H1 (cell line): ENCODE measurements at regions not wholly inside any gene's neighbourhood (a gene's known extent, or its start where the extent isn't known, plus 50 kb on each side); places are given as distances from the start of the nearest gene placed in this dataset.

ENCODE experiments used
- CTCF ChIA-PET: fragments of 300-600 bp; sonication (Branson Sonifier 250); formaldehyde crosslinking; loops from one replicate; lab custom pipeline; 2021; ENCODE audit not compliant: partially characterized antibody; lab: Charles Lee
- POLR2A ChIA-PET: fragments of 300-600 bp; sonication (Branson Sonifier 250); formaldehyde crosslinking; loops from one replicate; lab custom pipeline; 2021; ENCODE audit warnings: inconsistent platforms; ENCODE audit not compliant: partially characterized antibody; lab: Charles Lee
- DNase-seq, 2 experiments: peaks; one replicate each; pipeline versions ENCODE4 v3.0.0 to v3.0.0-alpha.2; 2010 to 2022; ENCODE audit warnings: low spot score in 2 of 2, low read depth in 1 of 2, mixed read lengths in 1 of 2
- FAIRE-seq: peaks from 2 replicates; lab custom pipeline; 2011; peaks lifted over from hg19 to GRCh38; lab: Jason Lieb, UNC
- H2AFZ ChIP-seq: 2 replicates; pipeline ENCODE4 v1.8.1; 2012; ENCODE audit warnings: low read length, inconsistent platforms
- H2AK5ac ChIP-seq: 2 replicates; pipeline ENCODE4 v1.6.1; 2013; ENCODE audit warnings: low read depth, low read length
- H2BK120ac ChIP-seq: replicated peaks from 2 replicates; pipeline ENCODE3; 2013; ENCODE audit warnings: low read depth, low read length, inconsistent platforms
- H2BK12ac ChIP-seq: 2 replicates; pipeline ENCODE4 v1.6.1; 2013; ENCODE audit warnings: low read depth, low read length
- H2BK15ac ChIP-seq: 2 replicates; pipeline ENCODE4 v1.6.1; 2013; ENCODE audit warnings: low read length
- H2BK20ac ChIP-seq: 2 replicates; pipeline ENCODE4 v1.6.1; 2013; ENCODE audit warnings: low read length
- H2BK5ac ChIP-seq: 2 replicates; pipeline ENCODE4 v1.6.1; 2013; ENCODE audit warnings: low read depth, low read length
- H3K14ac ChIP-seq: 2 replicates; pipeline ENCODE4 v1.6.1; 2013; ENCODE audit warnings: inconsistent platforms; ENCODE audit not compliant: insufficient read length
- H3K18ac ChIP-seq: 2 replicates; pipeline ENCODE4 v1.6.1; 2013; ENCODE audit warnings: low read length; ENCODE audit errors: extremely low read depth
- H3K23ac ChIP-seq: 2 replicates; pipeline ENCODE4 v1.6.1; 2013; ENCODE audit warnings: inconsistent platforms; ENCODE audit not compliant: insufficient read length
- H3K23me2 ChIP-seq: 2 replicates; pipeline ENCODE4 v1.6.1; 2013; ENCODE audit warnings: low read depth, low read length
- H3K27ac ChIP-seq: 2 replicates; pipeline ENCODE4 v1.6.1; 2011; ENCODE audit warnings: low read depth, low read length, inconsistent platforms
- H3K27me3 ChIP-seq, 4 experiments: replicated peaks in 1 of 4; 1 replicate in 1 of 4; 2 replicates in 3 of 4; pipeline versions ENCODE4 v1.6.1 to v1.8.1; 2011 to 2013; ENCODE audit warnings: low read length in 3 of 4, mild to moderate bottlenecking in 3 of 4, inconsistent platforms in 2 of 4, mixed read lengths in 2 of 4, moderate library complexity in 1 of 4; ENCODE audit not compliant: control insufficient read depth in 3 of 4, insufficient read depth in 3 of 4; ENCODE audit errors: extremely low read depth in 1 of 4
- H3K36me3 ChIP-seq, 4 experiments: 2 replicates each; pipeline versions ENCODE4 v1.6.1 to v1.8.1; 2011 to 2013; ENCODE audit warnings: mild to moderate bottlenecking in 4 of 4, low read length in 3 of 4, moderate library complexity in 2 of 4, control low read depth in 1 of 4, inconsistent platforms in 1 of 4; ENCODE audit not compliant: insufficient read depth in 4 of 4, control insufficient read depth in 2 of 4
- H3K4ac ChIP-seq: replicated peaks from 2 replicates; pipeline ENCODE3; 2013; ENCODE audit warnings: low read length, low read depth, mixed read lengths, inconsistent platforms; ENCODE audit not compliant: insufficient read length
- H3K4me1 ChIP-seq, 4 experiments: replicated peaks in 1 of 4; 1 replicate in 1 of 4; 2 replicates in 3 of 4; pipeline versions ENCODE4 v1.6.1 to v1.8.1; 2011 to 2013; ENCODE audit warnings: low read length in 3 of 4, inconsistent platforms in 2 of 4, mixed read lengths in 1 of 4; ENCODE audit not compliant: insufficient read depth in 4 of 4, control insufficient read depth in 3 of 4
- H3K4me2 ChIP-seq, 2 experiments: 2 replicates each; pipeline versions ENCODE4 v1.6.1 to v1.8.1; 2011 to 2013; ENCODE audit warnings: low read depth in 2 of 2, low read length in 2 of 2, control low read depth in 1 of 2, inconsistent platforms in 1 of 2, mild to moderate bottlenecking in 1 of 2; ENCODE audit not compliant: insufficient read depth in 1 of 2
- H3K4me3 ChIP-seq, 4 experiments: fragments of 200-600, 300-600 bp in 1 of 4; sonication (generic), shearing (Covaris generic), sonication (Bioruptor Twin) in 1 of 4; 2 replicates each; pipeline versions ENCODE4 v1.5.1 to v1.8.1; 2011 to 2016; ENCODE audit warnings: low read length in 4 of 4, low read depth in 3 of 4, control low read depth in 2 of 4, inconsistent platforms in 2 of 4, mild to moderate bottlenecking in 2 of 4, mixed read lengths in 1 of 4, moderate library complexity in 1 of 4; ENCODE audit not compliant: insufficient read depth in 2 of 4; ENCODE audit errors: extremely low read depth in 1 of 4
- H3K56ac ChIP-seq: replicated peaks from 2 replicates; pipeline ENCODE3; 2013; ENCODE audit warnings: low read depth, mild to moderate bottlenecking, mixed read lengths, low read length, inconsistent platforms; ENCODE audit not compliant: insufficient read length
- H3K79me1 ChIP-seq: 2 replicates; pipeline ENCODE4 v1.6.1; 2013; ENCODE audit warnings: low read depth, low read length, control low read depth
- H3K79me2 ChIP-seq, 2 experiments: 2 replicates each; pipeline versions ENCODE4 v1.6.1 to v1.8.1; 2012 to 2013; ENCODE audit warnings: low read length in 2 of 2, mild to moderate bottlenecking in 2 of 2, inconsistent platforms in 1 of 2; ENCODE audit not compliant: insufficient read depth in 2 of 2, control insufficient read depth in 1 of 2
- H3K9ac ChIP-seq, 4 experiments: replicated peaks in 1 of 4; 1 replicate in 1 of 4; 2 replicates in 3 of 4; pipeline versions ENCODE4 v1.6.1 to v1.8.1; 2011 to 2013; ENCODE audit warnings: low read depth in 3 of 4, low read length in 3 of 4, control low read depth in 2 of 4, mild to moderate bottlenecking in 2 of 4, moderate library complexity in 2 of 4, inconsistent platforms in 1 of 4; ENCODE audit errors: extremely low read depth in 1 of 4
- H3K9me3 ChIP-seq, 2 experiments: 2 replicates each; pipeline versions ENCODE4 v1.6.1 to v1.8.1; 2012 to 2013; ENCODE audit warnings: mild to moderate bottlenecking in 2 of 2, moderate library complexity in 2 of 2, control low read depth in 1 of 2, inconsistent platforms in 1 of 2, low read depth in 1 of 2, low read length in 1 of 2, mixed read lengths in 1 of 2; ENCODE audit not compliant: insufficient read depth in 2 of 2
- H4K20me1 ChIP-seq, 2 experiments: replicated peaks in 1 of 2; 2 replicates each; pipeline versions ENCODE3 to v1.8.1; 2011 to 2013; ENCODE audit warnings: inconsistent platforms in 2 of 2, low read length in 2 of 2, mild to moderate bottlenecking in 1 of 2; ENCODE audit not compliant: insufficient read depth in 2 of 2, control insufficient read depth in 1 of 2
- H4K5ac ChIP-seq: 2 replicates; pipeline ENCODE4 v1.6.1; 2013; ENCODE audit warnings: low read length, low read depth, mixed read lengths, inconsistent platforms; ENCODE audit not compliant: insufficient read length
- H4K8ac ChIP-seq: 2 replicates; pipeline ENCODE4 v1.8.0; 2013; ENCODE audit warnings: mild to moderate bottlenecking, moderate library complexity, low read length, inconsistent platforms; ENCODE audit not compliant: insufficient read depth; ENCODE audit errors: extremely low read depth
- H4K91ac ChIP-seq: replicated peaks from 2 replicates; pipeline ENCODE3; 2013; ENCODE audit warnings: low read length, mixed read lengths, inconsistent platforms; ENCODE audit not compliant: insufficient read length
- BACH1 ChIP-seq: IDR thresholded peaks from 2 replicates; pipeline ENCODE4 v1.6.1; 2012; ENCODE audit warnings: low read length, improper control_type of control experiment
- BRCA1 ChIP-seq: IDR thresholded peaks from 2 replicates; pipeline ENCODE4 v1.6.1; 2012; ENCODE audit warnings: low read depth, low read length, improper control_type of control experiment
- SUZ12 ChIP-seq: fragments of 200-600 bp; sonication (generic); IDR thresholded peaks from 2 replicates; pipeline ENCODE4 v1.6.1; 2012; ENCODE audit warnings: mild to moderate bottlenecking, inconsistent platforms, low read length, moderate library complexity, mixed read lengths
- WGBS, 2 experiments: shearing (Covaris generic) in 1 of 2; methylation state at CpG; one replicate each; pipeline versions ENCODE4 v1.1.6 to v1.1.7; 2013 to 2015; ENCODE audit warnings: low lambda C conversion rate in 2 of 2, mixed read lengths in 2 of 2, inconsistent platforms in 1 of 2, low coverage in 1 of 2, missing lambda C conversion rate in 1 of 2; ENCODE audit not compliant: insufficient replicate concordance in 2 of 2, insufficient coverage in 1 of 2, insufficient read length in 1 of 2; ENCODE audit errors: extremely low coverage in 1 of 2, missing lambda C conversion rate in 1 of 2; 5-methylcytosine and 5-hydroxymethylcytosine counted together

DNA sequence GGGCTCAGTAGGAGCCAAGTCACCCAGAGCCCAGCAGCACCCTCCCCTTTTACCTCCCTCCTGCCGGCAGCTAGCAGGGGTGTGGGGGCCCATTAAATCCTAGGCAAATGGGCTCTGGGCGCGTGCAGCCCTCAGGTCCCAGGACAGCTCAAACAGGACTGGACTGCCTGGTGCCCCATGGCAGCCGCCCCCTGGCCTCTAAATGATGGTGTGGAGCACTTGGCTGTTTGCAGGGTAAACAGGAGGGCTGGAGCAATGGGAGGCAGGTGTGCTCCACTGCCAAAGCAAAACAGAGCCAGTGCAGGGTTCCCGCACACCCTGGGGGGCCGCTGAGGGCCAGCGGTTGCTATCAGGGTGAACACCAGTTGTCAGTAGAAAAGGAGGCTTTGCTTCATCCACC lies 55.9 kb upstream of the C5orf58 start:
- H3K4me1 ChIP-seq: no peaks in the 10 kb centered on the region
- H2AFZ ChIP-seq: no peak overlapping the region
- H2BK20ac ChIP-seq: no peak overlapping the region
- H3K79me1 ChIP-seq: no peaks in the 10 kb centered on the region
- no peak overlapping the region for H3K9ac ChIP-seq
- H4K91ac ChIP-seq: no peak overlapping the region
- 94% methylated on average over 7 of the region's 7 CpGs; no CpG with 5 or more reads in 1 of the 2 experiments for WGBS, 2 experiments
- H3K4ac ChIP-seq: no peak overlapping the region
- H3K56ac ChIP-seq: no peak overlapping the region
- CTCF ChIA-PET: interaction anchor here (0.7 to 2.7 kb wide), 4 partner anchors 9 to 465 kb away, joined by 3 to 11 read pairs (median 4); no protein-coding TSS in a partner anchor
- H3K79me2 ChIP-seq: no peaks in the 10 kb centered on the region
- no peak overlapping the region; the same call in 1 of the 2 replicates for H4K8ac ChIP-seq
- H3K9me3 ChIP-seq: no peaks in the 10 kb centered on the region
- no peak overlapping the region for H2BK5ac ChIP-seq
- FAIRE-seq: no peak
- no peak overlapping the region for H3K23ac ChIP-seq
- no peak overlapping the region for H2AK5ac ChIP-seq
- POLR2A ChIA-PET: no interaction called here
- H3K36me3 ChIP-seq: no peaks in the 10 kb centered on the region
- DNase-seq: no peak
- no peak overlapping the region for H3K4me3 ChIP-seq
- H3K18ac ChIP-seq: no peak overlapping the region
- no peak overlapping the region for H3K14ac ChIP-seq
- H2BK12ac ChIP-seq: no peak overlapping the region
- H3K27ac ChIP-seq: no peak overlapping the region
- no peaks in the 10 kb centered on the region for H3K23me2 ChIP-seq
- no peak overlapping the region for H2BK15ac ChIP-seq
- H4K5ac ChIP-seq: no peak overlapping the region
- no peak overlapping the region for H3K4me2 ChIP-seq
- H3K27me3 ChIP-seq: no peaks in the 10 kb centered on the region
- H2BK120ac ChIP-seq: no peak overlapping the region
- H4K20me1 ChIP-seq: no peaks in the 10 kb centered on the region
- TF ChIP-seq BACH1 (no peak), SUZ12 (no peak), BRCA1 (no peak)
